ENCODE measurements at regions not wholly inside any gene's neighbourhood (a gene's known extent, or its start where the extent isn't known, plus 50 kb on each side); places are given as distances from the start of the nearest gene placed in this dataset.

- Histone ChIP-seq H3K9ac (no peak overlapping the region), H3K79me2 (ENCODE audit: low read depth) (no peaks in the 10 kb centered on the region), H3K9me3 (ENCODE audit: low read depth) (no peaks in the 10 kb centered on the region), H3K27ac (no peak overlapping the region), H3K4me3 (no peak overlapping the region), H3F3A (ENCODE audit: low read depth) (no peaks in the 10 kb centered on the region), H3K27me3 (no peaks in the 10 kb centered on the region), H2AFZ (replicated peaks) (no peak overlapping the region), H4K20me1 (ENCODE audit: low read depth) (no peaks in the 10 kb centered on the region), H3K36me3 (no peaks in the 10 kb centered on the region), H3K4me2 (no peak overlapping the region), H3K4me1 (no peaks in the 10 kb centered on the region)
- no peak for TF ChIP-seq EZH2phosphoT487 (IDR thresholded peaks at IDR 0.05)
- no peak for TF ChIP-seq EZH2 (IDR thresholded peaks at IDR 0.05)
- no peak for TF ChIP-seq CTCF (IDR thresholded peaks at IDR 0.05)
- H3K4me3 Mint-ChIP-seq, result no peak overlapping the region
- no peak overlapping the region for H3K27ac Mint-ChIP-seq
- no peaks in the 10 kb centered on the region for H3K4me1 Mint-ChIP-seq
- no peaks in the 10 kb centered on the region for H3K27me3 Mint-ChIP-seq (ENCODE audit: insufficient read depth, low read depth)
- no peaks in the 10 kb centered on the region for H3K36me3 Mint-ChIP-seq
- no peaks in the 10 kb centered on the region for H3K9me3 Mint-ChIP-seq
- DNase-seq (ENCODE audit: low spot score), result no peak
Observed at GRCh38 chr7:54964136-54964535, 54.7 kb upstream of the EGFR start.

- Histone ChIP-seq H3K27me3 (no peaks in the 10 kb centered on the region), H3K4me2 (no peak overlapping the region), H4K20me1 (ENCODE audit: low read depth) (no peaks in the 10 kb centered on the region), H3K9ac (no peak overlapping the region), H3K27ac (no peak overlapping the region), H3K36me3 (no peaks in the 10 kb centered on the region), H3K9me3 (ENCODE audit: low read depth) (no peaks in the 10 kb centered on the region), H3K4me1 (no peaks in the 10 kb centered on the region), H3K4me3 (no peak overlapping the region), H2AFZ (replicated peaks) (no peak overlapping the region), H3F3A (ENCODE audit: low read depth) (no peaks in the 10 kb centered on the region), H3K79me2 (ENCODE audit: low read depth) (no peaks in the 10 kb centered on the region)
- Mint-ChIP-seq H3K9me3 (peaks cover 6% of the 10 kb centered on the region), H3K27ac (no peak overlapping the region), H3K4me3 (no peak overlapping the region), H3K36me3 (no peaks in the 10 kb centered on the region), H3K27me3 (ENCODE audit: insufficient read depth, low read depth) (peaks cover 2% of the 10 kb centered on the region), H3K4me1 (no peaks in the 10 kb centered on the region)
- TF ChIP-seq CTCF (IDR thresholded peaks at IDR 0.05) (no peak), EZH2phosphoT487 (IDR thresholded peaks at IDR 0.05) (no peak), EZH2 (IDR thresholded peaks at IDR 0.05) (no peak)
- DNase-seq (ENCODE audit: low spot score), result no peak
Observed at GRCh38 chr7:54967377-54967776, 51.4 kb upstream of the EGFR start.

- H3K27ac ChIP-seq, result no peak overlapping the region
- no peaks in the 10 kb centered on the region for H4K20me1 ChIP-seq (ENCODE audit: low read depth)
- no peak overlapping the region for H3K9ac ChIP-seq
- H3K27me3 ChIP-seq, result no peaks in the 10 kb centered on the region
- no peaks in the 10 kb centered on the region for H3K79me2 ChIP-seq (ENCODE audit: low read depth)
- no peak overlapping the region for H2AFZ ChIP-seq (replicated peaks)
- H3K36me3 ChIP-seq, result no peaks in the 10 kb centered on the region
- no peaks in the 10 kb centered on the region for H3K36me3 Mint-ChIP-seq
- peaks cover 9% of the 10 kb centered on the region for H3K9me3 Mint-ChIP-seq
- TF ChIP-seq EZH2 (IDR thresholded peaks at IDR 0.05) (no peak), CTCF (IDR thresholded peaks at IDR 0.05) (no peak), EZH2phosphoT487 (IDR thresholded peaks at IDR 0.05) (no peak)
- peaks cover 2% of the 10 kb centered on the region for H3K27me3 Mint-ChIP-seq (ENCODE audit: insufficient read depth, low read depth)
- no peak overlapping the region for H3K4me3 Mint-ChIP-seq
- H3F3A ChIP-seq (ENCODE audit: low read depth), result no peaks in the 10 kb centered on the region
- H3K9me3 ChIP-seq (ENCODE audit: low read depth), result peaks cover 2% of the 10 kb centered on the region
- no peaks in the 10 kb centered on the region for H3K4me1 Mint-ChIP-seq
- H3K27ac Mint-ChIP-seq, result no peak overlapping the region
- H3K4me2 ChIP-seq, result no peak overlapping the region
- no peak overlapping the region for H3K4me3 ChIP-seq
- H3K4me1 ChIP-seq, result no peaks in the 10 kb centered on the region
- DNase-seq (ENCODE audit: low spot score), result no peak
Observed at GRCh38 chr7:54968018-54968417, 50.8 kb upstream of the EGFR start.

Data from neural progenitor cell (in vitro differentiated cells).